ENCODE measurements at regions not wholly inside any gene's neighbourhood (a gene's known extent, or its start where the extent isn't known, plus 50 kb on each side); places are given as distances from the start of the nearest gene placed in this dataset.

- 88 to 100% methylated on average over 1 of the region's 1 CpG for WGBS, 2 donors (ENCODE audit: low coverage in 1 of 2)
- Histone ChIP-seq H3K9me3 (no peaks in the 10 kb centered on the region), H3K4me3 (no peak overlapping the region), H3K27ac (no peak overlapping the region), H3K36me3 (no peaks in the 10 kb centered on the region), H3K27me3 (no peaks in the 10 kb centered on the region), H3K4me1 (no peaks in the 10 kb centered on the region)
- TF ChIP-seq CTCF (IDR thresholded peaks at IDR 0.05) = no peak
- TF ChIP-seq EP300 (IDR thresholded peaks at IDR 0.05) = no peak
- TF ChIP-seq POLR2A (IDR thresholded peaks at IDR 0.05) = no peak
- no peak for TF ChIP-seq POLR2AphosphoS5 (IDR thresholded peaks at IDR 0.05)
- no peak for ATAC-seq
These were observed 895.2 kb upstream of the ZEB2 start for GRCh38 chr2:145415151-145415550.

GRCh38 chr2:145413261-145414030 lies 893.5 kb upstream of the ZEB2 start:
- Histone ChIP-seq H3K27ac (no peak overlapping the region), H3K36me3 (no peaks in the 10 kb centered on the region), H3K27me3 (no peaks in the 10 kb centered on the region), H3K4me1 (no peaks in the 10 kb centered on the region), H3K9me3 (no peaks in the 10 kb centered on the region), H3K4me3 (no peak overlapping the region)
- 80 to 100% methylated on average over 2 of the region's 2 CpGs for WGBS, 2 donors (ENCODE audit: low coverage in 1 of 2)
- TF ChIP-seq POLR2AphosphoS5 (IDR thresholded peaks at IDR 0.05) (no peak), EP300 (IDR thresholded peaks at IDR 0.05) (no peak), CTCF (IDR thresholded peaks at IDR 0.05) (no peak), POLR2A (IDR thresholded peaks at IDR 0.05) (no peak)
- ATAC-seq = no peak

- no peaks in the 10 kb centered on the region for H3K9me3 ChIP-seq
- no peak overlapping the region for H3K4me3 ChIP-seq
- no peaks in the 10 kb centered on the region for H3K36me3 ChIP-seq
- no peak overlapping the region for H3K27ac ChIP-seq
- H3K4me1 ChIP-seq = no peaks in the 10 kb centered on the region
- no peaks in the 10 kb centered on the region for H3K27me3 ChIP-seq
- TF ChIP-seq EP300 (IDR thresholded peaks at IDR 0.05) (no peak), CTCF (IDR thresholded peaks at IDR 0.05) (no peak), POLR2A (IDR thresholded peaks at IDR 0.05) (no peak), POLR2AphosphoS5 (IDR thresholded peaks at IDR 0.05) (no peak)
- ATAC-seq = no peak
- WGBS, 2 donors (ENCODE audit: low coverage in 1 of 2) = 86 to 92% methylated on average over 4 of the region's 4 CpGs
These were observed 892.2 kb upstream of the ZEB2 start for GRCh38 chr2:145412155-145412554.

- Histone ChIP-seq H3K4me3 (no peak overlapping the region), H3K27ac (no peak overlapping the region), H3K36me3 (no peaks in the 10 kb centered on the region), H3K4me1 (no peaks in the 10 kb centered on the region), H3K9me3 (no peaks in the 10 kb centered on the region), H3K27me3 (no peaks in the 10 kb centered on the region)
- no peak for ATAC-seq
- TF ChIP-seq CTCF (IDR thresholded peaks at IDR 0.05) (no peak), EP300 (IDR thresholded peaks at IDR 0.05) (no peak), POLR2A (IDR thresholded peaks at IDR 0.05) (no peak), POLR2AphosphoS5 (IDR thresholded peaks at IDR 0.05) (no peak)
- 61 to 100% methylated on average over 3 of the region's 4 CpGs for WGBS, 2 donors (ENCODE audit: low coverage in 1 of 2)
These were observed 891.6 kb upstream of the ZEB2 start for GRCh38 chr2:145411493-145411892.

- H3K27ac ChIP-seq = no peak overlapping the region
- no peaks in the 10 kb centered on the region for H3K9me3 ChIP-seq
- no peaks in the 10 kb centered on the region for H3K36me3 ChIP-seq
- no peaks in the 10 kb centered on the region for H3K4me1 ChIP-seq
- no peak for TF ChIP-seq POLR2A (IDR thresholded peaks at IDR 0.05)
- TF ChIP-seq EP300 (IDR thresholded peaks at IDR 0.05) = no peak
- no peak for TF ChIP-seq CTCF (IDR thresholded peaks at IDR 0.05)
- TF ChIP-seq POLR2AphosphoS5 (IDR thresholded peaks at IDR 0.05) = no peak
- no peaks in the 10 kb centered on the region for H3K27me3 ChIP-seq
- H3K4me3 ChIP-seq = no peak overlapping the region
- WGBS, 2 donors (ENCODE audit: low coverage in 1 of 2) = 20 to 34% methylated on average over 1 to 2 of the region's 2 CpGs
- no peak for ATAC-seq
These were observed 890.2 kb upstream of the ZEB2 start for GRCh38 chr2:145410086-145410485.
